Neural progenitor cell (in vitro differentiated cells): ENCODE measurements at regions not wholly inside any gene's neighbourhood (a gene's known extent, or its start where the extent isn't known, plus 50 kb on each side); places are given as distances from the start of the nearest gene placed in this dataset.

ENCODE experiments used
- DNase-seq: peaks from one replicate; pipeline ENCODE4 v3.0.0-alpha.2; 2016; ENCODE audit warnings: low spot score
- H2AFZ ChIP-seq: fragments of 200-600 bp; sonication (generic); replicated peaks from 2 replicates; pipeline ENCODE4 v1.6.1; 2016; ENCODE audit warnings: antibody characterized with exemption
- H3F3A ChIP-seq: fragments of 200-600 bp; sonication (generic); 2 replicates; pipeline ENCODE4 v1.6.1; 2016; ENCODE audit warnings: antibody characterized with exemption, low read depth
- H3K27ac ChIP-seq: fragments of 200-600 bp; sonication (generic); 2 replicates; pipeline ENCODE4 v1.5.1; 2016; ENCODE audit warnings: mild to moderate bottlenecking
- H3K27me3 ChIP-seq: fragments of 200-600 bp; sonication (generic); 2 replicates; pipeline ENCODE4 v1.6.1; 2016; ENCODE audit warnings: mild to moderate bottlenecking, moderate library complexity
- H3K36me3 ChIP-seq: fragments of 200-600 bp; sonication (generic); 2 replicates; pipeline ENCODE4 v1.5.1; 2016
- H3K4me1 ChIP-seq: fragments of 200-600 bp; sonication (generic); 2 replicates; pipeline ENCODE4 v1.6.1; 2016; ENCODE audit warnings: mixed run types
- H3K4me2 ChIP-seq: fragments of 200-600 bp; sonication (generic); 2 replicates; pipeline ENCODE4 v1.6.1; 2016
- H3K4me3 ChIP-seq: fragments of 200-600 bp; sonication (generic); 2 replicates; pipeline ENCODE4 v1.5.1; 2016
- H3K79me2 ChIP-seq: fragments of 200-600 bp; sonication (generic); 2 replicates; pipeline ENCODE4 v1.6.1; 2016; ENCODE audit warnings: low read depth
- H3K9ac ChIP-seq: fragments of 200-600 bp; sonication (generic); 2 replicates; pipeline ENCODE4 v1.6.1; 2016
- H3K9me3 ChIP-seq: fragments of 200-600 bp; sonication (generic); 2 replicates; pipeline ENCODE4 v1.5.1; 2016; ENCODE audit warnings: low read depth
- H4K20me1 ChIP-seq: fragments of 200-600 bp; sonication (generic); 2 replicates; pipeline ENCODE4 v1.6.1; 2016; ENCODE audit warnings: low read depth
- H3K27ac Mint-ChIP-seq: 3 replicates; pipeline ENCODE4 v1.8.0; 2021; ENCODE audit warnings: mixed read lengths
- H3K27me3 Mint-ChIP-seq: 2 replicates; pipeline ENCODE4 v1.8.0; 2022; ENCODE audit warnings: low read depth, mild to moderate bottlenecking, inconsistent platforms, moderate library complexity, mixed read lengths; ENCODE audit not compliant: insufficient read depth
- H3K36me3 Mint-ChIP-seq: 3 replicates; pipeline ENCODE4 v1.8.0; 2021; ENCODE audit warnings: mixed read lengths
- H3K4me1 Mint-ChIP-seq: 3 replicates; pipeline ENCODE4 v1.8.0; 2021; ENCODE audit warnings: mixed read lengths
- H3K4me3 Mint-ChIP-seq: 3 replicates; pipeline ENCODE4 v1.8.0; 2021; ENCODE audit warnings: mild to moderate bottlenecking, moderate library complexity, mixed read lengths
- H3K9me3 Mint-ChIP-seq: 3 replicates; pipeline ENCODE4 v1.8.0; 2020; ENCODE audit warnings: mixed read lengths
- CTCF ChIP-seq: fragments of 200-600 bp; sonication (generic); IDR thresholded peaks from 2 replicates; pipeline ENCODE4 v1.5.1; 2017; ENCODE audit warnings: antibody characterized with exemption, mild to moderate bottlenecking
- EZH2 ChIP-seq: fragments of 200-600 bp; sonication (generic); IDR thresholded peaks from 2 replicates; pipeline ENCODE4 v1.6.1; 2017; ENCODE audit warnings: antibody characterized with exemption, mild to moderate bottlenecking, moderate library complexity
- EZH2phosphoT487 ChIP-seq: fragments of 200-600 bp; sonication (generic); IDR thresholded peaks from 2 replicates; pipeline ENCODE4 v1.6.1; 2017; ENCODE audit warnings: antibody characterized with exemption

- Mint-ChIP-seq H3K4me3 (no peak overlapping the region), H3K27me3 (peaks cover 8% of the 10 kb centered on the region), H3K9me3 (peaks cover 47% of the 10 kb centered on the region), H3K4me1 (no peaks in the 10 kb centered on the region), H3K27ac (no peak overlapping the region), H3K36me3 (no peaks in the 10 kb centered on the region)
- H3K4me1 ChIP-seq = no peaks in the 10 kb centered on the region
- H2AFZ ChIP-seq = no peak overlapping the region
- no peaks in the 10 kb centered on the region for H3K36me3 ChIP-seq
- H3K27ac ChIP-seq = no peak overlapping the region
- no peak overlapping the region for H3K9ac ChIP-seq
- H3K4me2 ChIP-seq = no peak overlapping the region
- no peaks in the 10 kb centered on the region for H3K27me3 ChIP-seq
- no peaks in the 10 kb centered on the region for H3K9me3 ChIP-seq
- TF ChIP-seq EZH2 (no peak), CTCF (no peak), EZH2phosphoT487 (no peak)
- H3K79me2 ChIP-seq = no peaks in the 10 kb centered on the region
- H3K4me3 ChIP-seq = no peak overlapping the region
- no peaks in the 10 kb centered on the region for H4K20me1 ChIP-seq
- DNase-seq = no peak
- H3F3A ChIP-seq = no peaks in the 10 kb centered on the region
Observed at GRCh38 chr15:25175789-25176615, 221.2 kb downstream of the SNRPN start.

- Histone ChIP-seq H3K27ac (no peak overlapping the region), H3K4me3 (no peak overlapping the region), H3K9me3 (no peaks in the 10 kb centered on the region), H4K20me1 (no peaks in the 10 kb centered on the region), H3K79me2 (no peaks in the 10 kb centered on the region), H2AFZ (no peak overlapping the region), H3F3A (no peaks in the 10 kb centered on the region), H3K9ac (no peak overlapping the region), H3K27me3 (no peaks in the 10 kb centered on the region), H3K4me1 (no peaks in the 10 kb centered on the region), H3K36me3 (no peaks in the 10 kb centered on the region), H3K4me2 (no peak overlapping the region)
- Mint-ChIP-seq H3K9me3 (peaks cover 50% of the 10 kb centered on the region), H3K4me3 (no peak overlapping the region), H3K27ac (no peak overlapping the region), H3K36me3 (no peaks in the 10 kb centered on the region), H3K4me1 (no peaks in the 10 kb centered on the region), H3K27me3 (peaks cover 8% of the 10 kb centered on the region)
- TF ChIP-seq EZH2 = no peak
- TF ChIP-seq EZH2phosphoT487 = no peak
- no peak for TF ChIP-seq CTCF
- no peak for DNase-seq
Observed at GRCh38 chr15:25176616-25176923, 221.8 kb downstream of the SNRPN start.

GRCh38 chr15:25176991-25177954 lies 222.5 kb downstream of the SNRPN start:
- Histone ChIP-seq H3K27me3 (no peaks in the 10 kb centered on the region), H3K4me3 (no peak overlapping the region), H2AFZ (no peak overlapping the region), H3K36me3 (no peaks in the 10 kb centered on the region), H4K20me1 (no peaks in the 10 kb centered on the region), H3K4me2 (no peak overlapping the region), H3F3A (no peaks in the 10 kb centered on the region), H3K79me2 (no peaks in the 10 kb centered on the region), H3K9me3 (no peaks in the 10 kb centered on the region), H3K9ac (no peak overlapping the region), H3K4me1 (no peaks in the 10 kb centered on the region), H3K27ac (no peak overlapping the region)
- TF ChIP-seq EZH2phosphoT487 = no peak
- TF ChIP-seq CTCF = no peak
- no peak for TF ChIP-seq EZH2
- Mint-ChIP-seq H3K36me3 (no peaks in the 10 kb centered on the region), H3K27me3 (peaks cover 8% of the 10 kb centered on the region), H3K4me3 (no peak overlapping the region), H3K27ac (no peak overlapping the region), H3K4me1 (no peaks in the 10 kb centered on the region), H3K9me3 (peaks cover 55% of the 10 kb centered on the region)
- DNase-seq = no peak
